Mucosa of rectum (tissue), 2 donors: ENCODE measurements at regions not wholly inside any gene's neighbourhood (a gene's known extent, or its start where the extent isn't known, plus 50 kb on each side); places are given as distances from the start of the nearest gene placed in this dataset.

Source experiments
- H3K27ac ChIP-seq, 2 donors: one replicate each; pipeline ENCODE4 v1.7.0; 2013; ENCODE audit warnings: inconsistent platforms in 2 of 2, low read depth in 2 of 2, low read length in 2 of 2
- H3K27me3 ChIP-seq, 2 donors: one replicate each; pipeline ENCODE4 v1.7.0; 2013; ENCODE audit warnings: low read length in 2 of 2; ENCODE audit not compliant: control insufficient read depth in 2 of 2, insufficient read depth in 2 of 2
- H3K36me3 ChIP-seq, 2 donors: one replicate each; pipeline ENCODE4 v1.7.0; 2013; ENCODE audit warnings: low read length in 2 of 2; ENCODE audit not compliant: control insufficient read depth in 2 of 2, insufficient read depth in 2 of 2
- H3K4me1 ChIP-seq, 2 donors: one replicate each; pipeline ENCODE4 v1.7.0; 2013; ENCODE audit warnings: low read length in 2 of 2, mild to moderate bottlenecking in 1 of 2; ENCODE audit not compliant: control insufficient read depth in 2 of 2, insufficient read depth in 2 of 2
- H3K4me3 ChIP-seq, 2 donors: one replicate each; pipeline ENCODE4 v1.7.0; 2013; ENCODE audit warnings: low read length in 2 of 2
- H3K9ac ChIP-seq, 2 donors: one replicate each; pipeline ENCODE4 v1.7.0; 2013; ENCODE audit warnings: low read length in 2 of 2, low read depth in 1 of 2, mild to moderate bottlenecking in 1 of 2
- H3K9me3 ChIP-seq, 2 donors: one replicate each; pipeline ENCODE4 v1.7.0; 2013; ENCODE audit warnings: low read length in 2 of 2; ENCODE audit not compliant: control insufficient read depth in 2 of 2
- donor health status: healthy.
- donor health status: Normal muscosa, but diverticular disease.

DNA sequence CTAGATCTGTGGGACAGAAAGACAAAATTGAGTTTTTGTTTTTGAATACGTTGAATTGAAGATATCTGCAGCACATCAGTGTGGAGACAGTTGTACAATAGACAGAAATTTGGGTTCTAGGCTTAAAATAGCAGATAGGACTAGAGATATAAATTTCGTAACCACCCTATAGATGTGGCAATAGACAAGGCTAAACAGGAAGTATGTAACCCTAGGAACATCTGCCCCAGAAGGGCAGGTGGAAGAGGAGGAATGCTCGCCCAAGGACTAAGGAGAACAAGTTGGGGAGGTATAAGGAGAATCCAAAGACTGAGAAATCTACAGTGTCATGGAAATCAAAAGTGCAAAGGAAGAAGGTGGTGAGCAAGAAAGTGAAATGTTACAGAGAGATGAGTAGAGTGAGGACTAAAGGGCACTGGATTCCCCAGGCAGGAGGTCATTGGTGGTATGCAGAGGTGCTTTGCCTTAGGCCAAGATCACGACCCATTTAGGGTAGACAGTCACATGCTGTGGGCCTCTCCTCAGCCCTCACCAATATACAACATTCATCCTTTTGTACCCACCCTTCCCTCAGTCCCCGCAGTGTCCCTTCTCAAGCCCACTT is 109.1 kb upstream of the ELL2 start:
- Histone ChIP-seq H3K4me3 (no peak overlapping the region), H3K4me1 (peaks cover 9 to 11% of the 10 kb centered on the region in 2 donors), H3K9ac (no peak overlapping the region), H3K36me3 (no peaks in the 10 kb centered on the region), H3K9me3 (no peaks in the 10 kb centered on the region), H3K27ac (no peak overlapping the region), H3K27me3 (no peaks in the 10 kb centered on the region)

DNA sequence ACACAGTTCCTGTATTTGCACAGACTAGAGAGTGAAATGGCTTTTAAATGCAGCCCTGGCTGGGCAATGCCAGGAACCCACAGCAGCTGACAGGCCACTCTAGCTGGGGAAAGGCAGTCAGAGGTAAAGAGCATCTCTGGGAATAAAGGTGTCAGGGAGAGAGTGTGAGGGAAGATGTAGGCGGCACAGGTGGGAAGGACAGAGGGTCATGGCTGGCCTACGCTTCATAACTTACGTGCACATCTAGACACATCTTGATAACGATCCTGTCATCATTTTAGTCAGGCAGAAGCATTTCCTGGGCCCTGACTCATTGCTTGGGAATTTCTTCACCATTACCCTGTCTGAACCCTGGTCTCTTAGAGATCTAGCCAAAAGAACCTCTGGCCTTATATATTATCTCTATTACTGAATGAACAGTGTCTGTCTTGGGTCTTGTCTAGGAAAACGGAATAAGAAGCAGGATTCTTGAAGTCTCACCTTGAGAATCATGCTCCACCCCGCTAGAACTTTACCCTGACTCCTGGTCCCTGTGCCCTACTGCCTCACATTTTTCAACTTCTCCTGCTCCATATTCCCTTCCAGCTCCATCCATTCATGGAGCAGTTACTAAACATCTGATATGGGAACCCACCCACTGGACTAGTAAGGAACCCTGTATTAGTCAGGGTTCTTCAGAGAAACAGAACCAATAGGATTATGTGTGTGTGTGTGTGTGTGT is 106.4 kb upstream of the ELL2 start:
- H3K27ac ChIP-seq = peak overlapping the region; percentile 2 to 9

DNA sequence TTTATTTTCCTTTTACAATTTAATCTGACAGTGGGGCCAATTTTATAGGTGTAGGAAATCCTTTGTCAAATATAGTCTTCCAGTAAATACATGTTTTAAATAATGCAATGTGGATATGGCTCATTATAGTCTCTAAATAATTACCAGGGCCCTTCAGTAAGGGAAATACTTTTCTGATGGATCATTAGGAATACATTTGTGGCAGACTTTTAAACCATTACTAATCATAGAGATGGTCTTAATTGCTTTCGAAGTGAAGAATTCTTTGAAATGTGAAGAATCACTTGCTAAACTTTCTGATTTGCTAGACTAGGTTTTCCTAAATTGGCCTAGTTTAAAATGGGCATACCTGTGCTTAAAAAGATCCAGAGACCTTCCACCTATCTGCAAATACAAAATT is 105.6 kb upstream of the ELL2 start:
- no peaks in the 10 kb centered on the region for H3K9me3 ChIP-seq
- H3K27me3 ChIP-seq = no peaks in the 10 kb centered on the region
- no peak overlapping the region for H3K27ac ChIP-seq
- peaks cover 11 to 13% of the 10 kb centered on the region in 2 donors for H3K4me1 ChIP-seq
- no peaks in the 10 kb centered on the region for H3K36me3 ChIP-seq
- H3K9ac ChIP-seq = no peak overlapping the region
- no peak overlapping the region for H3K4me3 ChIP-seq

More for the DNA sequence above, 106.4 kb upstream of the ELL2 start:
- Histone ChIP-seq H3K27me3 (no peaks in the 10 kb centered on the region), H3K9me3 (no peaks in the 10 kb centered on the region), H3K4me3 (no peak overlapping the region), H3K4me1 (peaks cover 11 to 13% of the 10 kb centered on the region in 2 donors), H3K36me3 (no peaks in the 10 kb centered on the region), H3K9ac (no peak overlapping the region)

DNA sequence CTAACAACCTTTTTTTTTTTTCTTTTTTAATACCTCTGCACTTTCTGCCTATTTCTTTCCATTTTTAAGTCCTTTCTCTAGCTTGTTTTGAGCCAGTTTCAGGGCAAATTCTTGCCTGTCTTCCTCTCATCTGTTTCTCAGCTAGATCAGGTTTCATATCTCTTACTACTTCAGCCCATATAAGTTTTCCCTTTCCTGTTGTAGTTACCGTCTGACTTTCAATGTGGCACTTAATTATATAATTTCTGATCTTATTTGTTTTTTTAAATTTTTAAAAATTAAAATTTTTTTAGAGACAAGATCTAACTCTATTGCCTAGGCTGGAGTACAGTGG is 104.7 kb upstream of the ELL2 start:
- Histone ChIP-seq H3K27ac (peak overlapping the region in 1 of 2 donors; percentile 17), H3K4me1 (peaks cover 11 to 13% of the 10 kb centered on the region in 2 donors), H3K4me3 (no peak overlapping the region), H3K9ac (no peak overlapping the region), H3K27me3 (no peaks in the 10 kb centered on the region), H3K36me3 (no peaks in the 10 kb centered on the region), H3K9me3 (no peaks in the 10 kb centered on the region)

DNA sequence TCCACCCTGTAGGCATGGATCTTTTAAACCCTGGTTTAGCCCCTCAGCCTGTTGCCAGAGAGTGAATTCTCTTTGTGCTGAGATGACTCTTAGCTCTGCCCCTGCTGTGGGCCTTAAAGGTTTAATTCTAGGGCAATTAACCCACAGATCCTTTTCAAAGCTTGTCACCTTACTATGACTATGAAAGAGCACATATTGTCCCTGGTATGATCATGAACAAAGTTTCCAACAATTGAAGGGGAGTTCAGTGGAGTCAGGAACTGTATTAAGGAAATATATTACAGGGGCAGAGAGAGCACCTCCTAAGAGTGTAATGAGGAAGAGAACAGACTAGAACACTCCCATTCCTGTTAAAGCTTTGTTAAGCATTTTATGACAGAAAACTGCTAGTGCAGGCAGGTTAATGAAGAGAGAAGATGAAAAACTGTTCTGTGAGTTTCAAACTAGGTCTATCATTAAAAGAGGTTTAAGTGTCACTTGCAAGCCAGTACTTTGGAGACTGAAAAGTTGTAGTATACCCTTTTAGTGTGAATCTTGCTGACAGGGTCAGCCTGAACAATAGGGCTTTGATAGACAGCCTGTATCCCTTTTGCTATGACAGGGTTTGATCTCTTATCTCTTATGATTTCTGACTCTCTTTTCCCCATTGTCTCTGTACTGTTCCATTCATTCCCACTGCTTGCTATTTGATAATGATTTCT is 104.2 kb upstream of the ELL2 start:
- no peak overlapping the region for H3K9ac ChIP-seq
- no peak overlapping the region for H3K4me3 ChIP-seq
- no peaks in the 10 kb centered on the region for H3K9me3 ChIP-seq
- H3K36me3 ChIP-seq = no peaks in the 10 kb centered on the region
- H3K27me3 ChIP-seq = no peaks in the 10 kb centered on the region
- H3K4me1 ChIP-seq = peaks cover 11 to 13% of the 10 kb centered on the region in 2 donors
- H3K27ac ChIP-seq = peak overlapping the region in 1 of 2 donors; percentile 41

DNA sequence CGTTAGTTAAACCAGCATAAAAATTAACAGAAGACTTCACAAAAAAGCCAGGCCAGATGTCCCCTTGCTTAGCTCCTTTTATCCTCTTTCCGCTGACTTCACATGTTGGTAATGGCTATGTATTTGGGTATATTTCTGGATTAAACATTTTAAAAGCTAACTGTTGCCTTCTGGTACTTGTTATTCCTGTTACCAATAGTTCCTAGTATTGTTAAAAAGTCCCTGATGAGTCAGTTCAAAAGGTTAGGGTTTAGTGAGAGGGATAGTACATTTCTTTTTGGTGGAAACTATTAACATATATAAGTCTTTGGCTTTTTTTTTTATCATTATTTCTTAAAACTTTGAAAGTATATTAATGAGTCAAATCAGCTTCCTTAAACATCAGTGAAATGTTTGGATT is 103.2 kb upstream of the ELL2 start:
- H3K36me3 ChIP-seq = no peaks in the 10 kb centered on the region
- no peaks in the 10 kb centered on the region for H3K9me3 ChIP-seq
- no peak overlapping the region for H3K27ac ChIP-seq
- H3K27me3 ChIP-seq = no peaks in the 10 kb centered on the region
- no peak overlapping the region for H3K4me3 ChIP-seq
- H3K9ac ChIP-seq = no peak overlapping the region
- H3K4me1 ChIP-seq = peaks cover 11 to 13% of the 10 kb centered on the region in 2 donors

DNA sequence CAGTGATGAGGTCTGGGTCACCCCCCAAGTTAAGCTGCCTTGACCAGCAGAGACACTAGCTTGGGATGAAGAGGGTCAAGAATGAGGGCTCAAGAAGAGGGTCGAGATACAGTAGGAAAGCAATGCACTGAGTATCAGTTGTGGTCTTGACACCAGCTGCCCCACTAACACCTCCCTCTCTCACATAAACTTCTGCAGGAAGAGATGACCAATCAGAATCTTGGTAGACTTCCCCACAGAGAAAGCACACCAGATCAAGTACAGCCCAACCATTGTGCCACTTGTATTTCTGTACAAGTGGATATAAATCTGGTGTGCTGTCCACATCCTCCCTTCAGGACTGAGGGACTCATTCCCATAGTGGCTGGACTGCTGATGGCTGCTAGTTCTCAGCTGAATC is 101.2 kb upstream of the ELL2 start:
- H3K27me3 ChIP-seq = no peaks in the 10 kb centered on the region
- no peaks in the 10 kb centered on the region for H3K9me3 ChIP-seq
- no peak overlapping the region for H3K9ac ChIP-seq

DNA sequence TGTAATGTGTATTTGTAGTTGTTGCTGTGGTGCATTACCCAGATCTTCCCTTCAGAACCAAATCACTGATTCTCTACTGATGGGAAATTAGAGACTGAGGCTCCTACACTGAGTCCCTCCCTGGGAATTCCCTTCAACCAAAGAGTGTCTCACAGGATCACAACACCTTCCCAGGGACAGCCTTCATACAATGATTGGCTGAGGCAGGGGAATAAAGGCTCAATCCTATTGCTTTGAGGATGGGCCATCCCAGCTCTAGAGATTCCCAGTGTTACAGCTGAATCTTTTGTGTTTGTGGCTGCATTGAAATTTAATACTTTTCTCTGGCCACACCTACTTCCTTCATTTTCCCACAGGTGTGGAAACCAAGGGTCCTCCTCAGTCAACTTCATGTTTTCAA is 96.4 kb upstream of the ELL2 start:
- Histone ChIP-seq H3K27ac (no peak overlapping the region), H3K27me3 (no peaks in the 10 kb centered on the region), H3K9ac (no peak overlapping the region), H3K4me1 (no peaks in the 10 kb centered on the region), H3K4me3 (no peak overlapping the region), H3K36me3 (no peaks in the 10 kb centered on the region), H3K9me3 (no peaks in the 10 kb centered on the region)

More for the DNA sequence above, 101.2 kb upstream of the ELL2 start:
- H3K36me3 ChIP-seq = no peaks in the 10 kb centered on the region
- H3K4me1 ChIP-seq = peaks cover 7 to 12% of the 10 kb centered on the region in 2 donors
- no peak overlapping the region for H3K4me3 ChIP-seq
- no peak overlapping the region for H3K27ac ChIP-seq

DNA sequence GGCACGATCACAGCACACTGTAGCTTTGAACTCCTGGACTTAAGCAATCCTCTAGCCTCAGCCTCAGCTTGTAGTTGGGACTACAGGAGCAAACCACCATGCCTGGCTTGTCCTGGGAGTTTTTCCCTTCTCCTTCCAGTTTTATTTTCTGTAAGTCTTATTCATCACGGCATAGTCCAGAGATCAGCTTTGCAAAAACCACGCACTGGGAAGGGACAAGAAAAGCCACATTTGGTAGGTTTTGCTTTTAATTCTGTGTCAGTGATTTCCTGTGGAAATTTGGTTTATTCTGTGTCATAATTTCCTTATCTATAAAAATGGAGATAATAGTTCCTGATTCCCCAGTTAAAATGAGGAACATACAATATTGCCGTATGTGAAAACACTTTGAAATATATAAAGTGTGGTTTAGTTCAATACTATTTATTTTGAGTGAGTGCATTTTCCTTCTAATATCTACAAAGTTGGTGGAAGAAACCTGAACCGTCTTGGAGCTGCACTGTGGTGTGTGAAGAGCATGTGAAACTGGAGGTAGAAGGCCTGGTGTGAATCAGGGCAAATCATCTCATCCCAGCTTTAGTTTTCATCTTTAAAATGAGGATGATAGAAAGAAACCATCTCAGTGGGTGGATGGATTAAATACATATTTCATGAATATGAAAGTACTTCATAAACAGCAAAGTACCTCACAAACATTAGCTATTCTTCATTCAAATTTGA is 92.8 kb upstream of the ELL2 start:
- no peak overlapping the region for H3K27ac ChIP-seq
- no peak overlapping the region for H3K4me3 ChIP-seq
- H3K9ac ChIP-seq = no peak overlapping the region

More for the DNA sequence above, 92.8 kb upstream of the ELL2 start:
- no peaks in the 10 kb centered on the region for H3K36me3 ChIP-seq
- H3K27me3 ChIP-seq = no peaks in the 10 kb centered on the region
- H3K4me1 ChIP-seq = no peaks in the 10 kb centered on the region
- no peaks in the 10 kb centered on the region for H3K9me3 ChIP-seq
